ENCODE measurements at regions not wholly inside any gene's neighbourhood (a gene's known extent, or its start where the extent isn't known, plus 50 kb on each side); places are given as distances from the start of the nearest gene placed in this dataset.

DNA sequence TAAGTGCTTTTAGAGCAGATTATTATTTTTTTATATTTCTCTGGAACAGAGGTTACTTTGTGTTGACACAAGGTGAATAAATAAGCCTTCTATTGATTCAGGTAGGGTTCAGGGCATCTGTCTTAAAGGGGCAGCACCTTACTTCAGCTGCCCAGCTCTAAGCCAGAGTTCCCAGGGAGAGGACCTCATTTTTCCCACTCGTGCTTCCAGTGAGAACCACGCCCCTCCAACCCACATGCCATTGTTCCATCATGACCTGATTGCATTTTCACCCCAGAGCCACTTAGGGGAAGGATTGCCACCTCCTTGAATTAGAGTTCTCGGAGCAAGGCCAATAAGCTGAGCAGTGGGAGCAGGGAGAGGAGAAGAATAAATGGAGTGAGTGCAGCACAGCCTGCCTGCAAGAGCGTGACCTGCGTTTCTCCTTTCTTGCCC, 104.3 kb upstream of the FRY start:
- no peak for DNase-seq (ENCODE audit: low read depth)

DNA sequence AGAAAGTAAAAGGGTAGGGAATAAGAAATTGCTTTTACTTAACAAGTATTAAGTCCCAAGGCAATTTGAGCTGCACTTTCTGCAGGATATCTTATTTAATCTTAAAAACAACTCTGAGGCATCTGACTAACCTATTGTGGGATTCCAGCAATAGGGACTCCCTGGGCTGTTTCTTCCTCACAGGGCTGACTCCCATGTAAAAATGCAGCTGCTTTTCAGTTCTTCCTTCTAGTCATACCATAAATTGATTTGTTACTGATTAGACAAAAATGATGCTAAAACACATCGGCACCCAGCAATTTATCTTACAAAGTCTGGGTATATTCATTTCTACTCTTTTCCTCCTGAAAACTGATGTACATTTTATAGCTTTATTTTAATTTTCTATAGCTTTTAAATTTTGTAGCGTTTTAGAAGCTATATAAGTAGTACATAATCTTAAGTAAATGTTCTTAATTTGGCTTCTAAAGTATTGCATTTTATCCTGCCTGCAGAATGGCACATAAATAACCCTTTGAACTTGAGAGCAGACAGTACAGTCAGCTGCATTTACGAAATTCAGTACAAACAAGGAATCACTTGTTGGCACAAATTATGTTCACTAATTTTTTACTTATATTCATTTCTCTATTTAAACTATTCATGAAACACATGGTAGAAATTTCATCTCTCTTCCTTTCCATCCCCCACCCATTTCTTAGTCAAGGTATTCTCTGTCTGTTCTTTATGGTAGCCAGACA, 102.4 kb upstream of the FRY start:
- no peak for DNase-seq (ENCODE audit: low read depth)

DNA sequence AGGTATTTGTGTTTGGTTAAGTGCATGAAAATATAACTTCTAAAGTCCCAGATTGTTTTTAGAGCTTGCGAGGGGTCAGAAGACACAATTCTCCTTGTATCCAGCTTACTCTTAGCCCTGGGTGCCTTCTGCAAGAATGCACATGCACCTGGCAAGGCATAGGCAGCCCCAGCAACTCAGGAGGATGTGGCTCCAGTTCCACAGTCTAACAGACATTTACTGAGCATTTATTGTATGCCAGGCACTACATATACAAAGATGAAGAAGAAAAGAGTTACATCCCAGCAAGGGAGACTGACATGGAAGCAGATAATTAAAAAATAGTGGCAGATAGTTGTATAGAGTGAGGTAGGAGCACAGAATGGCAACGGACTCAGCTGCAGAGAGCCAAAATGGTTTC, 101.1 kb upstream of the FRY start:
- DNase-seq (ENCODE audit: low read depth) = no peak

DNA sequence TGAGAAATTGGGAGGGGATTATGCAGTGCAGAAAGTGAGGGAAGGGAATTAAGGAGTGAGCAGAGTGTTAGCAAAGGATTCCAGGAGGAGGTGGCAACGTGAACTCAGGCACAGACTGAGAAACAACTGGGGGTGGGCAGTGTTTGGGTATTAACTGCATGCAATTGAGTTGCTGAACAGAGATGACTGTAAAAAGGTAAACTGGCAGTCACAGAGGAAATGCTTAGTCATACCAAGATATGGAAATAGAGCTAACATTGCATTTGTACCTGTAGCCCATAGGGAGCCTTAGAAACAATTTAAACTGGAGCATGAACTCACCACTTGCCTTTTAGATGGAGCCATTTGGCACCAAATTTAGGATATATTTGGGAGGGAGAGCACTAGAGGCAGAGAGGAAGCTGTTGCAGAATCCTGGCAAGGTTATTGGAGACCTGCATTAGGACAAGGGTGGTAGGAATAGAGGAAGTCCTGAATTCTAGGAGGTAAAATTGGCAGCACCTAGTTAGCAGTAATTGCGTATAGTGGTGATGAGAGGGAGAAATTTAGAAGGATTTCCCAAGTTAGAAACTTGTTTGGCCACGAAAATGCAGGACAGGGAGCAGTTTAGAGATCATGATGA, 100.6 kb upstream of the FRY start:
- no peak for DNase-seq (ENCODE audit: low read depth)

DNA sequence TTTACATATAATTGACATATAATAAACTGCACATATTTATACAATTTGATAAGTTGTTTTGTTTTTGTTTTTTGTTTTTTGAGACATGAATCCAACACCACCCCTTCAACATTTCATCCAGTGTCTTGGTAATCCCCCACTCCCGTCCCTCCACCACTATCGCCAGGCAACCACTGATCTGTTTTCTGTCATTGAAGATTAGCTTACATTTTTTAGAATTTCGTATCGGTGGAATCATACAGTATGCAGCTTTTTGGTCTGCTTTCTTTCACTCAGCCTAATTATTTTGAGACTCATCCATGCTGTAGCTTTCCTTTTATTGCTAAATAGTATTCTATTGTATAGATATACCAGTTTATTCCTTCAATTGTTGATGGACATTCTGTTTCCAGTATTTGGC, 94.1 kb upstream of the FRY start:
- no peak for DNase-seq (ENCODE audit: low read depth)

DNA sequence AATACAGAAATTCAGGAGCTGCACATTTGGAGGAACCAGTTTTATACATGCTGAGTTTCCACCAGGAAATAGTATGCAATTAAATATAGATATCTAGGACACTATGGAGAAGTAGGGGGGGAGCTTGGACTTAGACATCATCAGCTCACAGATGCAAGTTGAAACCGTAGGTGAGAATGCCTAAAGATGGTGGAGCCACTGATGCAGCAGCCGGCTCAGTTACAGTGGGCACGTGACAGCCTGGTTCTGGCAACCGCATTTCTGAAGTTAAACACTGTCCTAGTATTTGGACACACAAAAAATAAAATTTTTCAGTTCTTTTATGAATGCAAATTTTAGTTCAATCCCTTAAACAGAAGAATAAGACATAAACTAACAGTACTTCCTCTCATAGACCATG, 91.5 kb upstream of the FRY start:
- DNase-seq (ENCODE audit: low read depth) = no peak

DNA sequence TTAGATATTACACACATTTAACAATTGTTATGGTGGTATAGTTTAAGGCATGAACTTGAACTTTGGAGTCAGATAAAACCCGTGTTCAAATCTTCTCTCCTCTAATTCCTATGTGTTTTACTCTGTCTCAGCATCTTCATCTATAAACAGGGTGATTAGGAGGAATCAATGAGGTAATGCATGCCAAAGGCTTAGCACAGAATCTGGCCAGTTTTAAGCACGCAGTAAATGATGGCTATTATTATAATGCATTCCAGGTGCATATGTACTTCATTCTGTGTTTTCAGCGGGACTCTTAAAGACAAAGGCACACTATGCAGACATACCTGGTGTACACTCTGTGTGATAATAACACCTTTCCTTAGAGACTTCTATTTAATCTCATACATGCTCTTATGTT, 88.0 kb upstream of the FRY start:
- DNase-seq (ENCODE audit: low read depth) = no peak

DNA sequence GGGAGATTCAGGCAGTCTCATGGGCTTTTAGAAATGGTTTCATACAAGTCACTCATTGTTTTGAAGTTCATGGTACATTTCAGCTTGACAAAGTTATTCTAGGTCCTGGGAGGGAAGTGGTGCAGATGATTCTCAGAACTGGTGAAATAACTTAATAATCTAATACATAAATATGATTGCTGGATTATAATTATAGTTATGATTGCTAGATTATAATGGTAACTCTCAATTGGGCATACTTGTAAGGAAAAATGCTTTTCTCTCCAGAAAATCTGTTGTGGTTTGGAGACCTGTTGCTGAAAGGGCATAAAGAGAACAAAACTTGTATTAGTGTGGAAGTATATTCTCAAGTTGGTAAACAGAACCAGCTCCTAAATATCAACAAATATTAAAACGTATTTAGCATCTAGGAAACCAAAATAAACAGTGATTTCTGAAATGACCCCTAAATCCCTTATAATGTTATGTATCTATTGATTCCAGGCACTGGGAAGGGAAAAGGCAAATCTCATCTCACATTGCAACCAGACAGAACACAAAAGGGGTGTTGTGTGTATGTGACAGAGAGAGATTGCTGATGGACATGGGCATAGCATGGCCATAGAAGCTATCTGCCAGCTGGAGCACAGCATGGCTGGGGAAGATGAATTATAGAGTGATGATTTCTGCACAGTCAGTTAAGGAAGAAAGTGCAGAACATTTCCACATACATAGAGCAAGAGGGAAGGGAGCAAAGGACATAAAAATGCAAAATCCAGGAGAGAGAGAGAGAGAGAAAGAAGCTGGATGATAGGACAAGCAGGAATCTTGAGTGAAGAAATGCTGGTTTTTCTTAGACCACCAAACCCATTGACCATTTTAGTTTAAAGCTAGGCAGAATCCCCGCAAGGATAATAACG, 87.1 kb upstream of the FRY start:
- no peak for DNase-seq (ENCODE audit: low read depth)

DNA sequence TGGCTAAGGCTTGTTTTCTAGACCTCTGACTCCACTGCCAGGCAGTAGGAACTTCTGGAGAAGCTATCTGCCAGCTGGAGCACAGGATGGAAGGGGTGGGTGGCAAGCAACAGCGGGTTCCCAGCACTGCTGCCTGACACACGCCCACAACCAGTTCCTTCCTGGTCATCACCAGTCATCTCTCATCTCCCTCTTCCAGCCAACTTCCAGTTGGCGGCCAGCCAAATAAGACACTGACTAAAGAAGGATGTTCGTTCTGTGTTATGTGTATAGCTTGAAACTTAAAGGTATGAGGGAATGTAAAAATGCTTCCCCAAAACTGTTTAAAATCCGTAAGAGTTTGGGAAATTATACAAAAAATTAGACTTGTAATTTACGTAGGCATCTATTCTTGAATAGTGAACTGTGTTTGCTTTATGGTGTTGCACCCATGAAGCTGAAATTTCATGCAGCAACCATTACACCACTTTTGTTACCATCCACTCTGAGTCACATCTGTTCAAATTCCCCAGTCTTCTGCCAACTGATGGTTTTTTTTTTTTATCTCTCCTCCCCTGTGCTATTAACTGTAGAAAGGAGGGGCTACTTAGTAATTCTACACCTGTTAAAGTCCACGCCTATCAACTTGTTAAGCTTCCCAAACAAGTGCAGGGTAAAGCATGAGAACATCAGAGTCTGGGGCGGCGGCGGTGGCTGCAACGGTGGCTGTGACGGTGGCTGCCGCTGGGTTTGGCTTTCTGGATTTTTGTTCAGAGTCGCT, 86.2 kb upstream of the FRY start:
- DNase-seq (ENCODE audit: low read depth) = peak; percentile 94

DNA sequence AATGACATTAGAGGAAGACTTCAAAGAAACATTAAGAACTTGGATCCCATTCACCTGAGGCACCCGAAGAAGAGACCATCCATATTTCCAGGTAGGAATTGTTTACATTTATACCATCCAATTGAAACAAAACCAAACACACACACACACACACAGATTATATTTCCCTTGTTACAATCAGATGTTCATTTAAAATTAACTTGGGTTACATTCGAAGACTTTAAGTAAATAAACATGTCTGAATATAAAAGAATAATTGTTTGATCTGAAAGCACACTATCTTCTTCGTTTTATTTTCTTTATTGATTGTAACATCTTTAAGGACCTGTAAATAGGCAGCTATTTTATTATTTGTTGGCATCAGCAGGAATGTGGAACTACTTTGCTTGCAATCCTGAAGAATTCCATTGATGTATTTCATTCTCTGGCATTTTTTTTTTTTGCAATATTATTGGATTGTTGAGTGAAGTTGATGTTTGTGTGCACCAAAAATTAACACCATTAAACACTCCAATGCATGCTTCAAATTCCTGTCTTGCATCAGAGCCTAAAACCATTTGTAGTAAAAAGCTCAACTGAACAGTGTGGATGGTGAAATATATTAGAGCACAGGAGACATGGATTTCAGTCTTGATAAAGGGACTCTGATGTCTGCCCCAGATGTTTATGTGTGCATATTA, 85.3 kb upstream of the FRY start:
- DNase-seq (ENCODE audit: low read depth) = no peak

DNA sequence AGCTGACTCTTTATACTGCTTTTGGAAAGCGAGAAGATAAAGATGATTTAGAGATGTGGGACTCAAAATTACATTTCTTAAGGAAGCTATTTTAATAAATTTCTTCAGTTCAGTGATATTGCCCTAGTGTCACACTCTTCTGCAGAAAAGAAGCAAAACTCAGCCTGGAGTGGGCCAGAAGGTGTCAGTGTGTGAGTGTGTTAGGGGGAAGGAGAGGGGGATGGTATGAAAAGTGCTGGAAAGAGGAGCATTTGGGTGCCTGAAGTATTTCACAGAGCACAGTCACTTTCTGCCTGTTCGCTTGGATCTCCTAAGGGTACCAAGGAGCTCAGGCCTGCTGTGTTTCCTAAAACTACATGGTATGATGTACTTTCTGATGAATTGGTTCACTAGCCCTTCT, 84.5 kb upstream of the FRY start:
- peak; percentile 31 for DNase-seq (ENCODE audit: low read depth)

DNA sequence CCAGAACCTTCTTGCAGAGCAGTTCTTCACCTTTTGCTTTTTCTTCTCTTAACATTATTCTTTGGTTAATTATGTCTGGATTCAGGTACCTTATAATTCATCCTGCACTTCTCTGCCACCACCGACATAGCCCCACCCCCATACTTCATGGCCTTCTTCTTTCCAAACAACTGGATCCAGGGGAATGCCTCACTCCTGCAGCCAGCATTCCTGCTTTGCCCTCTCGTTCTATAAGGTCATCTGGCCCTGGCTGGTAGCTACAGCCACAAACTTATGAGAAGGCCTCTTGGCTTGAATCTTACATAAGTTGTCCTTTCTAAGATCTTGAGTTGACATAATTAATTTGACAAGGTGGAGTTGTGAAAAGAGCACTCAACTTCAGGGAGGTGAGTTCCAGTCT, 84.1 kb upstream of the FRY start:
- no peak for DNase-seq (ENCODE audit: low read depth)

DNA sequence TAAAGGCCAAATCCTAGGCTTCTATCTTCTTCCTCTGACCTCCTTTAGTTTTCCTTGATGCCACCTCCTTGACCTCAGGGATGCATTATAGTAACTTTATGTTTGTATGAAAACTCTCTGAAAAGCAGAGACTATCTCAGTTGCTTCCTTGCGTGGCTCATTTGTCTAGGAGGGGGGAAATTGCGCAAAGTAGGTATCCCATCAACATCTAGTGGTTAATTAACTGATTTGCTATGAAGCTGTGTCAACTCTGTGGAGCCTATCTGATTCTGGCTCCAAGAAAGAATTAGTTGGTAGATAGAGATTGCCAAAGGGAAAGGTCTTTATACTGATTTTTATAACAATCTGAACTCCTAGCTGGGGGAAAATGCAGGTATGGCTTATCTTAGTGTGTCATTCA, 82.1 kb upstream of the FRY start:
- DNase-seq (ENCODE audit: low read depth) = no peak

DNA sequence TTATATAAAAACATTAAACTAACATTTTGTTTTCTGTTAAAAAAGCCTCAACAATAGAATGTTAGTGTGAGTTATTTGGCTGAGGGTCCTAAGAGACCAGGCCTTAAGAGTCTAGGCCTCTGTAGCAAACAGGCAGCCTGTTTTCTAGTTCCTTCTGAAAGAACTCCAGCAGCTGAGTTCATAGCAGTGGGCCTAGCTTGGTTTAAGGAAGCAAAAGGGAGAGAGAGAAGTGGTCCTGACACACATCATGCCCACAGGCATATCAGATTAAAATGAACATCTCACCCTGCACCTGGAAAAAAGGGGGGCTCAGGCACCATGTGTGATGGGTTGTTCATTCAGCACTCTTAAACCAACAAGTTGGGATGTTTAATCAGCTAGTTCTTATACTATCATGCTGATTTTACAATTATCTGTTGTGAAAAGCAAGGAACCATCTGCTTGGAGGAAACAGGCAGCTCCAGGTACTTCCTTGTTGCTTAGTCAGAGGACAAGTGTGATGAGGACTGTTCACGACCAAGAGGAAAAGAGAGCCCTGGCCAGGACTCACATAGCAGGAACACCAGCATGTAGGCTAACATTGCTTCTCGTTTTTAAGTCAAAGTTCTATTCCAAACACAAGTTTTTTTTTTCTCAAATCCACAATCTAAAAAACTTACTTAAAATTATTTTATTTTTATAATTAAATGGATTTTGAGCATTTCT, 81.3 kb upstream of the FRY start:
- no peak for DNase-seq (ENCODE audit: low read depth)

DNA sequence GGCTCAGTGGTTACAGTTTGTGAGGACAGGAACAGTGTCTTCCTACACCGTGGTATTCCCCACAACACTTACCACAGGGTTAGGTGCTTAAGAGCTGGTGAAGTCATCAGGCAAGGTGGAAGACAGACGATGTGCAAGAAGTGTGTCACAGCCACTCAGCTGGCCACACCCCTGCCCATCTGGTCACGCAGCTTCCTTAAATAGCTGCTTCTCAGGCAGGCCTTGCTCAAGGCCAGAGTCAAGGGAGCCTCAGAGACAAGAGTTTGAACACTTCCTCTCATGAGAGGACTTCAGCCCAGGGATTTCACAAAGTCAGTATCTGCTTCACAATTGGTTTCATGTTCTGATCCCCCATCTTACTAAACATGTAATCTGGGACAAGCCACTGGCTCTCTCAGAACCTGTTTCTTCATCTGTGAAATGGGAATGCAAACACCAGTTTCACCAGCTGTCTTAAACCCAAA, 80.3 kb upstream of the FRY start:
- DNase-seq (ENCODE audit: low read depth) = peak; percentile 31

DNA sequence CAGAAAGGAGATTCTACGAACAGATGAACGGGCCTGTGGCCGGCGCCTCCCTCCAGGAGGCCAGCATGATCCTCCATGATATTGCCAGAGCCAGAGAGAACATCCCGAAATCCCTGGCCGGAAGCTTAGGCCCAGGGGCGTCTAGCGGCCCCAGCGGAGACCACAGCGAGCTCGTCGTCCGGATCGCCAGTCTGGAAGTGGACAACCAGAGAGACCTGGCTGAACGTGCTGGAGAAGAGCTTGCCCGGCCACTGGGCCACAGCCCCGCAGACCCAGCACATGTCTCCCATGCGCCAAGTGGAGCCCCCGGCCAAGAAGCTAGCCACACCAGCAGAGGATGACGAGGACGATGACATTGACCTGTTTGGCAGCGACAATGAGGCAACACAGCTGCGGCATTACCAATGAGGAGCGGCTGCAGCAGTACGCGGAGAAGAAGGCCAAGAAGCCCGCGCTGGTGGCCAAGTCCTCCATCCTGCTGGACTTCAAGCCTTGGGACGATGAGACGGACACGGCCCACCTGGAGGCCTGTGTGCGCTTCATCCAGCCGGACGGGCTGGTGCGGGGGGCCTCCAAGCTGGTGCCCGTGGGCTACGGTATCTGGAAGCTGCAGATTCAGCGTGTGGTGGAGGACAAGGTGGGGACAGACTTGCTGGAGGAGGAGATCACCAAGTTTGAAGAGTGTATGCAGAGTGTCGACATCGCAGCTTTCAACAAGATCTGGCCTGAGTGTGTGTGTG, 78.8 kb upstream of the FRY start:
- no peak for DNase-seq (ENCODE audit: low read depth)

DNA sequence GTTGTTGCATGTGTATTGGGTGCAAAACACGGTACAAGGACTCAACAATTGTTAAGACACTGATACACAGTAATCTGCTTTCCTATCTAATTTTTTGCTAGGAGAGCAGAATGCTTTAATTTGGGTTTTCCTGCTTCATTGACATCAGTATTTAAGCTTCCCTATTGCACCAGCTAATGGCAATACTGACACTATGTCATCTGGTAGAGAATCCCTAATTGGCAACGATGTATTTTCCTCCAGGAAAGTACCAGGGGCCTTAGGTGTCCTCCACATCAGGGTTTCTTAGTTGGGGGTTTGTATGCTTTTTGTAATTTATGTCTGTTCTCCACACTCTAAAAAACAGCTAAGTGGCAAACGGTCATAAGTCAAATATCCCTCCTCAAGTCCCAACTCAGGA, 76.5 kb upstream of the FRY start:
- DNase-seq (ENCODE audit: low read depth) = no peak

DNA sequence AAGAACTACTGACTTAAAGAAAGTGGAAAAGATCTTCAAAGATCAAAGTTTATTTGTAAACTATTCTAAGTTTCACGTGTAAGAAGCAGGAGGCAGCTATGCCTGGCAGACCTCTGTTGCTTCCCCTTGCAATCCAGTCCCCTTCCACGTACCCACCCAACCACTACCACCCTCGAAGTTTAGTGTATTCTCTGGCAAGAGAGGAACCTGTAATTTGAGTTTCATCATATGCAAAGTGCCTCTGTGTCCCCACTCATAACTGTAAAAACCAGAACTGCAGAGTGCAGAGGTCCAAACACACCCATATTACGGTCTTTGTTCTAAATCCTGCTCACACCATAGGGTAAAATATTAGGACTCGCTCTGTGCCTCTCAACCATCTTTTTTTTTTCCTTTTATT, 75.8 kb upstream of the FRY start:
- no peak for DNase-seq (ENCODE audit: low read depth)

DNA sequence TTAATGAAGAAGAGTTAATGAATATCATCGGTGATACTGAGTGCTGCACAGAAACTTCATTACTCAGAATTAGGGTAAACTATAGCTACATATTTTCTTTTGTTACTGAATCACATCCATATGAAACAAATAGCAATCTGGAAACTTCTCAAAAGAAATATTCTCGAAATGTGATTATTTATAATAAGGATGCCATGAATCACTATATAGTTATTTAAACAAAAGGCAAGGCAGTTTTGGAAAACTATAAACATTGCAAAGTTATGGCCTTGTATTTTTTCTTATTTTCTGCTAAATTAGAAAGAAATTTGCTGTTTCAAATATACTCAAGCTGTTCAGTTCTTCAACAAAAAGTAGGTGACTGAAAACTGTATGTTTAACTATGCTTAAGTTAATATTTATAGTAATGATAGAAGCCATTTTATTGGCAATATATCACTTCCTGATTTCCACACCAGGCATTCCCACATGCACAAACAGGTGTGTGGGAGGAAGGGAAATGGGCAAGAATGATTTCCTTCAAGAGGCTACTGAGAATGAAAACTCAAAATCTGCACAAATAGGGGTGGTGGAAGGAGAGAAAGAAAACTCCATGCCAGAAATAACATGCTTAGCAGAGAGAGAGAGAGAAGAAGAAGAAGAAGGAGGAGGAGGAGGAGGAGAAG, 74.5 kb upstream of the FRY start:
- no peak for DNase-seq (ENCODE audit: low read depth)
